A673 (cell line): ENCODE measurements at regions not wholly inside any gene's neighbourhood (a gene's known extent, or its start where the extent isn't known, plus 50 kb on each side); places are given as distances from the start of the nearest gene placed in this dataset.

Experiments
- BruUV-seq: library from RNA; stranded (reverse); fragments of 400-500 nt; replicated peaks from 2 replicates; lab custom pipeline; 2021; lab: Mats Ljungman, UMichigan
- CTCF ChIA-PET: fragments of 300-600 bp; sonication (Branson Sonifier 250); formaldehyde crosslinking; loops from one replicate; lab custom pipeline; 2022; ENCODE audit warnings: antibody characterized with exemption; lab: Charles Lee
- POLR2A ChIA-PET: fragments of 300-600 bp; sonication (Branson Sonifier 250); formaldehyde crosslinking; loops from one replicate; lab custom pipeline; 2022; ENCODE audit warnings: antibody characterized with exemption; ENCODE audit not compliant: low non-redundant PET; lab: Charles Lee
- DNase-seq: peaks from one replicate; pipeline ENCODE4 v3.0.0-alpha.2; 2015; ENCODE audit warnings: low spot score
- H3K27ac ChIP-seq: fragments of 200-600 bp; sonication (generic); 2 replicates; pipeline ENCODE4 v1.5.1; 2016; ENCODE audit warnings: mixed run types, low read depth, mild to moderate bottlenecking, mixed read lengths, antibody characterized with exemption, low read length; ENCODE audit not compliant: poor library complexity, severe bottlenecking
- H3K27me3 ChIP-seq: fragments of 200-600 bp; sonication (generic); replicated peaks from 2 replicates; pipeline ENCODE4 v1.6.1; 2017; ENCODE audit warnings: mixed run types, low read depth, mild to moderate bottlenecking, mixed read lengths, antibody characterized with exemption, low read length; ENCODE audit not compliant: insufficient read depth, poor library complexity
- H3K36me3 ChIP-seq: fragments of 200-600 bp; sonication (generic); 2 replicates; pipeline ENCODE4 v1.6.1; 2016; ENCODE audit warnings: mixed run types, mild to moderate bottlenecking, mixed read lengths, antibody characterized with exemption, low read length; ENCODE audit not compliant: insufficient read depth, poor library complexity, severe bottlenecking
- H3K4me1 ChIP-seq: fragments of 200-600 bp; sonication (generic); 2 replicates; pipeline ENCODE4 v1.6.1; 2017; ENCODE audit warnings: mixed run types, mild to moderate bottlenecking, mixed read lengths, antibody characterized with exemption, low read length; ENCODE audit not compliant: insufficient read depth, poor library complexity, severe bottlenecking
- H3K4me3 ChIP-seq: fragments of 200-600 bp; sonication (generic); 2 replicates; pipeline ENCODE4 v1.5.1; 2016; ENCODE audit warnings: low read depth, mixed run types, mild to moderate bottlenecking, mixed read lengths, low read length; ENCODE audit not compliant: poor library complexity, severe bottlenecking
- H3K9me3 ChIP-seq: fragments of 200-600 bp; sonication (generic); 2 replicates; pipeline ENCODE4 v1.6.1; 2016; ENCODE audit warnings: mixed run types, low read depth, mild to moderate bottlenecking, mixed read lengths, antibody characterized with exemption, low read length; ENCODE audit not compliant: poor library complexity, severe bottlenecking
- CTCF ChIP-seq: fragments of 300-800, 200-600 bp; sonication (generic); conservative IDR thresholded peaks from 2 replicates; pipeline ENCODE4 v1.5.1; 2017; ENCODE audit warnings: low read depth, mild to moderate bottlenecking, antibody characterized with exemption, low read length, moderate library complexity, mixed read lengths
- EZH2 ChIP-seq: fragments of 200-600 bp; sonication (generic); IDR thresholded peaks from 2 replicates; pipeline ENCODE4 v1.6.1; 2017; ENCODE audit warnings: borderline replicate concordance, low read depth, mild to moderate bottlenecking, mixed read lengths, antibody characterized with exemption, low read length; ENCODE audit not compliant: poor library complexity, severe bottlenecking
- intact Hi-C: fragments of 100-400 bp; cut with micrococcal nuclease; formaldehyde crosslinking; loops from one replicate; pipeline ENCODE4 v1.10.0; 2022; ENCODE audit not compliant: unreplicated experiment

GRCh38 chr2:58834404-58834803 is 593.3 kb upstream of the FANCL start:
- CTCF ChIA-PET, result no interaction called here
- BruUV-seq, result no TSS peak

DNA sequence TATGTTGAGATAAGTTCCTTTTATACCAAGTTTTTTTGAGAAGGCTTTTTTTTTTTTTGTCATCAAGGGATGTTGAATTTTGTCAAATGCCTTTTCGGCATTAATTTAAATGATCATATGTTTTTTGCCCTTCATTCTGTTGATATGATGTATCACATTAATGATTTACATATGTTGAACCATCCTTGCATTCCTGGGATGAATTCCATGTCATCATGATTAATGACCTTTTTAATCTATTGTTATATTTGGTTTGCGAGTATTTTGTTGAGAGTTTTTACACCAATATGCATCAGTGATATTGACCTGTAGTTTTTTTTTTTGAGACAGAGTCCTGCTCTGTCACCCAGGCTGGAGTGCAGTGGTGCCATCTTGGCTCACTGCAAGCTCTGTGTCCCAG is 585.7 kb upstream of the FANCL start:
- intact Hi-C loops, result no loop called here
- no peaks in the 10 kb centered on the region for H3K36me3 ChIP-seq
- ChIA-PET POLR2A (no interaction called here), CTCF (no interaction called here)
- peaks cover 7% of the 10 kb centered on the region for H3K9me3 ChIP-seq
- H3K27me3 ChIP-seq, result no peaks in the 10 kb centered on the region
- H3K4me3 ChIP-seq, result no peak overlapping the region
- no peak for DNase-seq
- no peak overlapping the region for H3K27ac ChIP-seq
- H3K4me1 ChIP-seq, result no peaks in the 10 kb centered on the region
- no TSS peak for BruUV-seq
- TF ChIP-seq EZH2, result no peak
- TF ChIP-seq CTCF, result no peak

More at GRCh38 chr2:58834404-58834803, 593.3 kb upstream of the FANCL start:
- Histone ChIP-seq H3K9me3 (no peaks in the 10 kb centered on the region), H3K27ac (no peak overlapping the region), H3K4me1 (peaks cover 8% of the 10 kb centered on the region), H3K36me3 (no peaks in the 10 kb centered on the region), H3K4me3 (no peak overlapping the region), H3K27me3 (no peaks in the 10 kb centered on the region)
- no peak for TF ChIP-seq CTCF
- TF ChIP-seq EZH2, result no peak
- POLR2A ChIA-PET, result no interaction called here
- DNase-seq, result peak; percentile 20
- intact Hi-C loops, result no loop called here

DNA sequence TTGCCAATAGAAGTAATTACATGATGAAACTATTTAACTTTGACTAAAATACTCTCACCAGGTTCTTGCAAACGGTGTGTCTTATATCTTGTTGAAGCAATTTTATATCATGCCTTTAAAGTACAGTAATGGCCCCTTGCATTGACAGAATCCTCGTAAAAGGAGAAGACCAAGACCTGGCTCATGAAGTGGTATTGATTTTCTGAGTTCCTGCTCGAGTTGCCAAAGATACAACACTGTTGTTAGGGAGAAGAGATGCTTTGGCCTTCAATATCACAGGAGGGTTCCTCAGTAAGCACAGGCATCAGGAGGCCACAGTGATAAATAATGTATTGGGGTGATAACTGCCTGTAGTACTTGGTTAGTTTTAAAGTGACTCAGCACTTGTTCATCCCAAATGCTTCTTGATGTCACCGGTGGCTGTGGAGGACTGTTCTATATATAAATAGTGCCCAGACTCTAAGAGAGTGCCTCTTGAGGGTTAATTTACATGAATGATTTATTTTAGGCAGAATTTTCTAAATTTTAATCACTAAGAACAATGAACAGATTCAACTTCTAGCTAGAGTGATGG is 571.7 kb upstream of the FANCL start:
- no TSS peak for BruUV-seq
- peak; percentile 6 for DNase-seq
- ChIA-PET POLR2A (no interaction called here), CTCF (no interaction called here)
- Histone ChIP-seq H3K27ac (no peak overlapping the region), H3K4me1 (no peaks in the 10 kb centered on the region), H3K4me3 (no peak overlapping the region), H3K27me3 (no peaks in the 10 kb centered on the region), H3K36me3 (no peaks in the 10 kb centered on the region), H3K9me3 (no peaks in the 10 kb centered on the region)
- intact Hi-C loops, result no loop called here
- TF ChIP-seq EZH2 (no peak), CTCF (no peak)
